ENCODE measurements at regions not wholly inside any gene's neighbourhood (a gene's known extent, or its start where the extent isn't known, plus 50 kb on each side); places are given as distances from the start of the nearest gene placed in this dataset.

- no peak for TF ChIP-seq CTCF (IDR thresholded peaks at IDR 0.05; ENCODE audit: insufficient read depth, low read depth, low read length, missing control alignments)
- H3K4me3 ChIP-seq (ENCODE audit: low read length), result no peak overlapping the region
- DNase-seq (ENCODE audit: low read depth), result no peak
These were observed 161.5 kb upstream of the ADGRB3 start for GRCh38 chr6:68473433-68474210.

- DNase-seq (ENCODE audit: low read depth), result no peak
- TF ChIP-seq CTCF (IDR thresholded peaks at IDR 0.05; ENCODE audit: insufficient read depth, low read depth, low read length, missing control alignments), result no peak
- H3K4me3 ChIP-seq (ENCODE audit: low read length), result no peak overlapping the region
These were observed 166.7 kb upstream of the ADGRB3 start for GRCh38 chr6:68468244-68468884.

GRCh38 chr6:68458447-68458846 lies 176.6 kb upstream of the ADGRB3 start:
- no peak for TF ChIP-seq CTCF (IDR thresholded peaks at IDR 0.05; ENCODE audit: insufficient read depth, low read depth, low read length, missing control alignments)
- H3K4me3 ChIP-seq (ENCODE audit: low read length), result no peak overlapping the region
- no peak for DNase-seq (ENCODE audit: low read depth)

- no peak overlapping the region for H3K4me3 ChIP-seq (ENCODE audit: low read length)
- DNase-seq (ENCODE audit: low read depth), result no peak
- TF ChIP-seq CTCF (IDR thresholded peaks at IDR 0.05; ENCODE audit: insufficient read depth, low read depth, low read length, missing control alignments), result no peak
These were observed 188.0 kb upstream of the ADGRB3 start for GRCh38 chr6:68447112-68447511.

- TF ChIP-seq CTCF (IDR thresholded peaks at IDR 0.05; ENCODE audit: insufficient read depth, low read depth, low read length, missing control alignments), result no peak
- DNase-seq (ENCODE audit: low read depth), result no peak
- no peak overlapping the region for H3K4me3 ChIP-seq (ENCODE audit: low read length)
These were observed 189.2 kb upstream of the ADGRB3 start for GRCh38 chr6:68445926-68446325.

- TF ChIP-seq CTCF (IDR thresholded peaks at IDR 0.05; ENCODE audit: insufficient read depth, low read depth, low read length, missing control alignments), result no peak
- no peak for DNase-seq (ENCODE audit: low read depth)
- no peak overlapping the region for H3K4me3 ChIP-seq (ENCODE audit: low read length)
These were observed 191.4 kb upstream of the ADGRB3 start for GRCh38 chr6:68443704-68444103.
